SK-N-SH treated with all-trans-retinoic acid at 6 μM for 48 hours (cell line): ENCODE measurements at regions not wholly inside any gene's neighbourhood (a gene's known extent, or its start where the extent isn't known, plus 50 kb on each side); places are given as distances from the start of the nearest gene placed in this dataset.
A peak's percentile ranks its signal among the peaks of the same experiment; 100 is the strongest.

Experiments
- ATAC-seq: fragments of 200-7000 bp; cut with Tn5 transposase; 3 replicates; pipeline ENCODE4 v1.9.1; 2020; ENCODE audit warnings: mild to moderate bottlenecking, moderate library complexity
- ARNTL ChIP-seq: fragments of 450-650 bp; formaldehyde crosslinking; IDR thresholded peaks from 2 replicates; pipeline ENCODE4 v1.5.0; 2020; ENCODE audit warnings: low read depth, mild to moderate bottlenecking, moderate library complexity, borderline replicate concordance
- BACH2 ChIP-seq: fragments of 250-450 bp; sonication (Bioruptor Pico); IDR thresholded peaks from 2 replicates; pipeline ENCODE4 v1.9.0; 2021; ENCODE audit warnings: mild to moderate bottlenecking, borderline replicate concordance
- CREB5 ChIP-seq: fragments of 250-450 bp; sonication (Bioruptor Pico); IDR thresholded peaks from 2 replicates; pipeline ENCODE4 v1.5.1; 2020; ENCODE audit warnings: low read depth, mild to moderate bottlenecking, moderate library complexity
- CSDC2 ChIP-seq: fragments of 250-450 bp; sonication (Bioruptor Pico); IDR thresholded peaks from 2 replicates; pipeline ENCODE4 v1.5.0; 2020; ENCODE audit warnings: mild to moderate bottlenecking, moderate library complexity
- CSRNP3 ChIP-seq: fragments of 250-450 bp; sonication (Bioruptor Pico); IDR thresholded peaks from 2 replicates; pipeline ENCODE4 v1.5.1; 2021; ENCODE audit warnings: mild to moderate bottlenecking, moderate library complexity
- ESRRG ChIP-seq: fragments of 250-450 bp; sonication (Bioruptor Pico); IDR thresholded peaks from 2 replicates; pipeline ENCODE4 v1.6.1; 2021; ENCODE audit warnings: mild to moderate bottlenecking
- GLIS3 ChIP-seq: fragments of 250-450 bp; sonication (Bioruptor Pico); IDR thresholded peaks from 2 replicates; pipeline ENCODE4 v1.5.0; 2020; ENCODE audit warnings: mild to moderate bottlenecking, moderate library complexity
- ISL1 ChIP-seq: fragments of 250-450 bp; sonication (Bioruptor Pico); IDR thresholded peaks from 2 replicates; pipeline ENCODE4 v2.1.2; 2022; ENCODE audit warnings: mild to moderate bottlenecking, moderate library complexity
- OSR1 ChIP-seq: fragments of 250-450 bp; sonication (Bioruptor Pico); IDR thresholded peaks from 2 replicates; pipeline ENCODE4 v1.8.0; 2022; ENCODE audit warnings: moderate library complexity, mild to moderate bottlenecking, inconsistent platforms
- PATZ1 ChIP-seq: fragments of 250-450 bp; sonication (Bioruptor Pico); IDR thresholded peaks from 2 replicates; pipeline ENCODE4 v1.8.0; 2020; ENCODE audit warnings: mild to moderate bottlenecking, moderate library complexity, borderline replicate concordance
- POU6F1 ChIP-seq: fragments of 250-450 bp; sonication (Bioruptor Pico); IDR thresholded peaks from 2 replicates; pipeline ENCODE4 v1.8.0; 2021; ENCODE audit warnings: low read depth, mild to moderate bottlenecking, moderate library complexity, borderline replicate concordance
- PPARA ChIP-seq: fragments of 250-450 bp; sonication (Bioruptor Pico); IDR thresholded peaks from 2 replicates; pipeline ENCODE4 v1.5.0; 2020; ENCODE audit warnings: mild to moderate bottlenecking, borderline replicate concordance
- RARB ChIP-seq: fragments of 250-450 bp; sonication (Bioruptor Pico); IDR thresholded peaks from 2 replicates; pipeline ENCODE4 v1.8.0; 2021; ENCODE audit warnings: mild to moderate bottlenecking, moderate library complexity
- SNAI2 ChIP-seq: fragments of 250-450 bp; sonication (Bioruptor Pico); IDR thresholded peaks from 2 replicates; pipeline ENCODE4 v1.5.0; 2020; ENCODE audit warnings: mild to moderate bottlenecking, moderate library complexity
- TCF4 ChIP-seq: fragments of 250-450 bp; sonication (Bioruptor Pico); IDR thresholded peaks from 2 replicates; pipeline ENCODE4 v1.8.0; 2021; ENCODE audit warnings: mild to moderate bottlenecking, moderate library complexity, borderline replicate concordance
- TOX ChIP-seq: fragments of 250-450 bp; sonication (Bioruptor Pico); IDR thresholded peaks from 2 replicates; pipeline ENCODE4 v1.8.0; 2021; ENCODE audit warnings: mild to moderate bottlenecking, moderate library complexity, borderline replicate concordance
- TSHZ2 ChIP-seq: fragments of 250-450 bp; sonication (Bioruptor Pico); IDR thresholded peaks from 2 replicates; pipeline ENCODE4 v1.5.0; 2020; ENCODE audit warnings: mild to moderate bottlenecking, moderate library complexity
- ZC3H10 ChIP-seq: fragments of 250-450 bp; sonication (Bioruptor Pico); IDR thresholded peaks from 2 replicates; pipeline ENCODE4 v1.5.1; 2021; ENCODE audit warnings: mild to moderate bottlenecking, moderate library complexity
- ZFP3 ChIP-seq: fragments of 250-450 bp; sonication (Bioruptor Pico); IDR thresholded peaks from 2 replicates; pipeline ENCODE4 v1.5.0; 2020; ENCODE audit warnings: mild to moderate bottlenecking, moderate library complexity
- ZFP30 ChIP-seq: fragments of 450-650 bp; formaldehyde crosslinking; IDR thresholded peaks from 2 replicates; pipeline ENCODE4 v1.5.0; 2022; ENCODE audit warnings: mild to moderate bottlenecking, moderate library complexity
- ZNF565 ChIP-seq: fragments of 450-650 bp; formaldehyde crosslinking; conservative IDR thresholded peaks from 2 replicates; pipeline ENCODE4 v1.5.0; 2020; ENCODE audit warnings: low read depth, mild to moderate bottlenecking, moderate library complexity
- ZNF70 ChIP-seq: fragments of 450-650 bp; formaldehyde crosslinking; IDR thresholded peaks from 2 replicates; pipeline ENCODE4 v1.5.0; 2020; ENCODE audit warnings: mild to moderate bottlenecking, moderate library complexity

- no peak for ATAC-seq
- TF ChIP-seq POU6F1 (CRISPR knock-in tag): 0 out of 2 replicates have a peak, but pooled peaks have one; percentile 31
- TF ChIP-seq ZFP3 (CRISPR knock-in tag): no peak
- no peak for TF ChIP-seq PATZ1
These were observed 618.2 kb downstream of the TNS3 start for GRCh38 chr7:46963719-46964118.

- no peak for TF ChIP-seq PPARA (CRISPR knock-in tag)
- no peak for ATAC-seq
These were observed 620.9 kb downstream of the TNS3 start for GRCh38 chr7:46960970-46961369.

- TF ChIP-seq TCF4 (CRISPR knock-in tag) (no peak), ESRRG (CRISPR knock-in tag) (no peak), CSDC2 (CRISPR knock-in tag) (no peak), RARB (CRISPR knock-in tag) (no peak), BACH2 (CRISPR knock-in tag) (no peak), ISL1 (CRISPR knock-in tag) (no peak), ZNF70 (CRISPR knock-in tag) (no peak)
- no peak for ATAC-seq
These were observed 624.7 kb downstream of the TNS3 start for GRCh38 chr7:46957195-46957594.

GRCh38 chr7:46955531-46955930, 626.4 kb downstream of the TNS3 start:
- ATAC-seq: no peak
- TF ChIP-seq ARNTL (no peak), TCF4 (CRISPR knock-in tag) (peak; percentile 50; the same call in 1 of the 2 replicates)

GRCh38 chr7:46954181-46954580, 627.7 kb downstream of the TNS3 start:
- TF ChIP-seq ZFP3 (CRISPR knock-in tag) (no peak), TCF4 (CRISPR knock-in tag) (no peak), CREB5 (no peak), ISL1 (CRISPR knock-in tag) (no peak), PPARA (CRISPR knock-in tag) (no peak), ZFP30 (CRISPR knock-in tag) (no peak), SNAI2 (CRISPR knock-in tag) (no peak), ZC3H10 (no peak), GLIS3 (CRISPR knock-in tag) (no peak), ARNTL (no peak), PATZ1 (no peak), ZNF70 (CRISPR knock-in tag) (no peak), CSDC2 (CRISPR knock-in tag) (no peak), TOX (CRISPR knock-in tag) (no peak), CSRNP3 (CRISPR knock-in tag) (no peak), ZNF565 (CRISPR knock-in tag) (no peak), TSHZ2 (no peak), OSR1 (CRISPR knock-in tag) (no peak)
- no peak for ATAC-seq
